WERI-Rb-1 (cell line): ENCODE measurements at regions not wholly inside any gene's neighbourhood (a gene's known extent, or its start where the extent isn't known, plus 50 kb on each side); places are given as distances from the start of the nearest gene placed in this dataset.

Experiments used
- DNase-seq: peaks from one replicate; pipeline ENCODE4 v3.0.0-alpha.2; 2020
- H3K27ac ChIP-seq: fragments of 250-450 bp; sonication (Bioruptor Pico); 2 replicates; pipeline ENCODE4 v1.5.1; 2020; ENCODE audit warnings: mild to moderate bottlenecking, moderate library complexity
- H3K27me3 ChIP-seq: fragments of 250-450 bp; sonication (Bioruptor Pico); 2 replicates; pipeline ENCODE4 v1.5.1; 2021; ENCODE audit warnings: mild to moderate bottlenecking, low read depth, moderate library complexity; ENCODE audit not compliant: insufficient read depth, severe bottlenecking
- H3K36me3 ChIP-seq: fragments of 250-450 bp; sonication (Bioruptor Pico); 2 replicates; pipeline ENCODE4 v1.5.1; 2020; ENCODE audit warnings: mild to moderate bottlenecking, moderate library complexity
- H3K4me3 ChIP-seq: 2 replicates; pipeline ENCODE4 v1.5.1; 2011; ENCODE audit warnings: low read depth, mild to moderate bottlenecking, control low read depth, low read length
- H3K9me3 ChIP-seq: fragments of 250-450 bp; sonication (Bioruptor Pico); 2 replicates; pipeline ENCODE4 v1.5.1; 2021; ENCODE audit warnings: mild to moderate bottlenecking, moderate library complexity; ENCODE audit not compliant: severe bottlenecking
- CTCF ChIP-seq: IDR thresholded peaks from 2 replicates; pipeline ENCODE4 v1.5.1; 2011; ENCODE audit warnings: low read depth, mild to moderate bottlenecking, control low read depth, inconsistent platforms, low read length

DNA sequence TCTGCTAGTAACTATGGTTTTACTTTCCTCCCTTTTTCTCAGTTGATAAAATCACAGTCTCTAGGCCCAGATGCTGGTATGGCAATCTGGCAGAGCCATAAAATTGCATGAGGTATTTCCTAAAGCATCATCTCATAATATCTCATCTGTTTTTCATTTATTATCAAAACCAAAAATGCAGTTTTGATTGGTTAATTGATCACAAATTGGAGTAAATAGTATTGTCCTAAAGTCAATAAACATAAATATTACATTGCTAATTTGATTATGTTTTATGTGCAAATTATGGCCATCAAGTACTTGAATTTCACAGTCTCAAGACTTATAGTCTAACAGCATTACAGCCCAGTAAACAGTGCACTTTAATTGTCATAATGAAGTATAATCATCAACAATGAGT, 2365.6 kb downstream of the ARAP2 start:
- Histone ChIP-seq H3K9me3 (no peaks in the 10 kb centered on the region), H3K36me3 (no peaks in the 10 kb centered on the region), H3K27me3 (no peaks in the 10 kb centered on the region), H3K4me3 (no peak overlapping the region), H3K27ac (no peak overlapping the region)
- no peak for TF ChIP-seq CTCF
- DNase-seq, result no peak

- Histone ChIP-seq H3K27me3 (no peaks in the 10 kb centered on the region), H3K36me3 (no peaks in the 10 kb centered on the region), H3K27ac (no peak overlapping the region), H3K9me3 (no peaks in the 10 kb centered on the region), H3K4me3 (no peak overlapping the region)
- TF ChIP-seq CTCF, result no peak
- DNase-seq, result no peak
These were observed 2363.1 kb downstream of the ARAP2 start for GRCh38 chr4:33881176-33881575.

GRCh38 chr4:33882246-33882990, 2361.9 kb downstream of the ARAP2 start:
- Histone ChIP-seq H3K4me3 (no peak overlapping the region), H3K27me3 (no peaks in the 10 kb centered on the region), H3K36me3 (no peaks in the 10 kb centered on the region), H3K9me3 (no peaks in the 10 kb centered on the region), H3K27ac (no peak overlapping the region)
- no peak for DNase-seq
- no peak for TF ChIP-seq CTCF

DNA sequence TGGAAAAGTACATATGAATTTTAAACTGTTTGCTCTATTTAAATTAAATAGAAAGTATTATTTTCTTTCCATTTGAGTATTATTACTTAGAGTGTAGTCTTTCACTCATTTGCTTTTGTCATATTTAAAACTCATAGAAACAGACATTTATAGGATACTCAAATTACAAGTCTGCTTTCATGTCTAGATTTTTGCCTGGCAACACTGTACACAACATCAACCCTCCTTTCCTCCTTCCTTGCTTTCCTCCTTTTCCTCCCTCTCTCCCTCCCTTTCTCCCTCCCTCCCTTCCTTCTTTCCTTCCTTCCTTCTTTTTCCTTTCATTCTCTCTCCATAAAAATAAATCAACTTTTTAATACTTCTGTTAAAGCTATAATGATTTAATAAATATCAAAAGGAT, 2361.2 kb downstream of the ARAP2 start:
- no peak for DNase-seq
- no peak for TF ChIP-seq CTCF
- Histone ChIP-seq H3K9me3 (no peaks in the 10 kb centered on the region), H3K36me3 (no peaks in the 10 kb centered on the region), H3K27ac (no peak overlapping the region), H3K27me3 (no peaks in the 10 kb centered on the region), H3K4me3 (no peak overlapping the region)

DNA sequence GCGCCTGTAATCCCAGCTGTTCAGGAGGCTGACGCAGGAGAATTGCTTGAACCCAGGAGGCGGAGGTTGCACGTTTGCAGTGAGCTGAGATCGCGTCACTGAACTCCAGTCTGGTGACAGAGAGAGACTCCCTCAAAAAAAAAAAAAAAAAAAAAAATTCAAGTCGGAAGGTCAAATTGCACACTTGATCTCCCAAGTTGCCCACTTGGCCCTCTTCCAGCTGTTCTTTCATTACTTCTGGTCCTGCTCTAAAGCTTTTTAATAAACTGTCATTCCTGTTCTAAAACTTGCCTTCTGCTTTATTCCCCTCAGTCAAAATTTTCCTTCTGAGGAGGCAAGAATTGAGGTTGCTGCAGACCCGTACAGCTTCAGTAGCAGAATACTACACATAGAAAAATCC, 2358.0 kb downstream of the ARAP2 start:
- H3K4me3 ChIP-seq, result no peak overlapping the region
- no peaks in the 10 kb centered on the region for H3K9me3 ChIP-seq
- no peaks in the 10 kb centered on the region for H3K36me3 ChIP-seq
- DNase-seq, result no peak
- no peak overlapping the region for H3K27ac ChIP-seq
- no peak for TF ChIP-seq CTCF
- no peaks in the 10 kb centered on the region for H3K27me3 ChIP-seq

GRCh38 chr4:33890841-33891240, 2353.5 kb downstream of the ARAP2 start:
- no peaks in the 10 kb centered on the region for H3K27me3 ChIP-seq
- H3K4me3 ChIP-seq, result no peak overlapping the region
- H3K9me3 ChIP-seq, result no peaks in the 10 kb centered on the region
- DNase-seq, result no peak
- no peaks in the 10 kb centered on the region for H3K36me3 ChIP-seq
- no peak overlapping the region for H3K27ac ChIP-seq
- no peak for TF ChIP-seq CTCF
